ENCODE measurements at regions not wholly inside any gene's neighbourhood (a gene's known extent, or its start where the extent isn't known, plus 50 kb on each side); places are given as distances from the start of the nearest gene placed in this dataset.

DNA sequence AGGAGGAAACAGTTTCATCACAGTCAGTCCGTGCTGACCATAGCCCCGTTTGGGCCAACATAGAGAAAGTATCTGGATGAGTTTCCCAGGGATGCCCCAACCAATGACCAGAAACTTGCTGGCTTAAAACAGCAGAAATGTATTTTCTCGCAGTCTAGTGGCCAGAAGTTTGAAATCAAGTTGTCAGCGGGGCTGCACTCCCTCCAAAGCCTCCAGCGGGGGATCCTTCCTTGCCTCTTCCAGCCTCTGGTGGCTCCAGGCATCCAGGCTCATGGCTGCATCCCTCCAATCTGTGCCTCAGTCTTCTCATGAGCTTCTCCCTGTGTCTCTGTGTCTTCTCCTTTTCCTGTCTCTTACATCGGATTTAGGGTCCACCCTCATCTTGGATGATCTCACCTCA lies 89.6 kb upstream of the CTBP2 start:
- Mint-ChIP-seq H3K9me3 (peaks cover 3 to 4% of the 10 kb centered on the region in 2 donors), H3K27ac (no peak overlapping the region), H3K4me3 (no peak overlapping the region), H3K36me3 (peaks cover 5% of the 10 kb centered on the region), H3K4me1 (no peaks in the 10 kb centered on the region), H3K27me3 (ENCODE audit: low read depth in 2 of 2) (peaks cover 37 to 46% of the 10 kb centered on the region in 2 donors)
- 84% methylated on average over 6 of the region's 6 CpGs for WGBS (ENCODE audit: insufficient coverage)
- Histone ChIP-seq H3K4me3 (ENCODE audit: low read length) (no peak overlapping the region), H3K9me3 (ENCODE audit: control insufficient read depth, insufficient read depth, low read length) (no peaks in the 10 kb centered on the region), H3K36me3 (ENCODE audit: control insufficient read depth, insufficient read depth, low read length) (no peaks in the 10 kb centered on the region), H3K4me1 (ENCODE audit: control insufficient read depth, insufficient read depth, low read length) (no peaks in the 10 kb centered on the region), H3K27me3 (ENCODE audit: control insufficient read depth, insufficient read depth, low read length) (no peaks in the 10 kb centered on the region), H3K27ac (ENCODE audit: low read length) (no peak overlapping the region)
- ATAC-seq = no peak
- intact Hi-C loops (cut with micrococcal nuclease) = no loop called here
- TF ChIP-seq CTCF (IDR thresholded peaks at IDR 0.05) = no peak
- DNase-seq = no peak

DNA sequence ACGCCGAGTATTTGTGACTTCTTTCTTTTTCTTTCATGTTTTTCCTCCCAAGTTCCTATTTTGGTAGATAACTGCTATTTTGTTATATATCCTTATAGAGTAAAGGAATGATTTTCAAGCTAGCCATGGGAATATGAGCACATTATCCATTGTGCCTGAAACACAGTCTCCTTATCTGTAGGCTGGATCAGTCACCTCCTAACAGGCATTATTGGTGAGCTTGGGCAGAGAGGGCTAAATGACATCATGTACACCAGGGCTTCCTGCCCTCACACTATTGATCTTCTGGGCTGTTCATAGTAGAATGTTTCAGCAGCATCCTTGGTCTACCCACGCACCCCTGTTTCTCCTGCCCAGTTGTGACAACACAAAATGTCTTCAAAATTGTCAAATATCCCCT lies 88.1 kb upstream of the CTBP2 start:
- intact Hi-C loops (cut with micrococcal nuclease) = no loop called here
- Histone ChIP-seq H3K27me3 (ENCODE audit: control insufficient read depth, insufficient read depth, low read length) (no peaks in the 10 kb centered on the region), H3K9me3 (ENCODE audit: control insufficient read depth, insufficient read depth, low read length) (no peaks in the 10 kb centered on the region), H3K36me3 (ENCODE audit: control insufficient read depth, insufficient read depth, low read length) (no peaks in the 10 kb centered on the region), H3K27ac (ENCODE audit: low read length) (no peak overlapping the region), H3K4me1 (ENCODE audit: control insufficient read depth, insufficient read depth, low read length) (no peaks in the 10 kb centered on the region), H3K4me3 (ENCODE audit: low read length) (no peak overlapping the region)
- ATAC-seq = no peak
- 48% methylated on average over 3 of the region's 3 CpGs for WGBS (ENCODE audit: insufficient coverage)
- Mint-ChIP-seq H3K36me3 (peaks cover 5% of the 10 kb centered on the region), H3K4me3 (no peak overlapping the region), H3K27ac (no peak overlapping the region), H3K4me1 (no peaks in the 10 kb centered on the region), H3K9me3 (peaks cover 3 to 4% of the 10 kb centered on the region in 2 donors), H3K27me3 (ENCODE audit: low read depth in 2 of 2) (peaks cover 39 to 50% of the 10 kb centered on the region in 2 donors)
- DNase-seq = no peak
- TF ChIP-seq CTCF (IDR thresholded peaks at IDR 0.05) = no peak

DNA sequence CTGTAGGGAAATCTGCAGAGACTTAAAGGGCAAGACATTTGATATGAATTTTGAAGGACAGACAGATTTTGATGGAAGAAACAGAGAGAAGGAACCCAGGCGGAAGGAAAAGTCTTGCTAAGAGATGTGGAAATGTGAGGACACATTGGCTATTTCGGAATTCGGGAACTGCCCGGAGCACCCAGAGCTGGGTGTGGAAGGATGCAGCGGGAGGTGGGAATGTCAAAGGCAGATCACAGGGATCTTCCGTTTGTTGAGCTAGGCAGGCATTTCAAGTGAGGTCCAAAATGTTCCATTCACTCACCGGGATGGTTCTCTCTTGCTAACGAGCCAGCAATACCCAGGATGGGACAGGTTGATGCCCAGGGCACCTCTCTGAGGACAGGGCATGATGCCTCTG lies 87.2 kb upstream of the CTBP2 start:
- Mint-ChIP-seq H3K4me3 (no peak overlapping the region), H3K27me3 (ENCODE audit: low read depth in 2 of 2) (peaks cover 34 to 58% of the 10 kb centered on the region in 2 donors), H3K36me3 (peaks cover 5% of the 10 kb centered on the region), H3K27ac (no peak overlapping the region), H3K4me1 (no peaks in the 10 kb centered on the region), H3K9me3 (peaks cover 0 to 4% of the 10 kb centered on the region in 2 donors)
- TF ChIP-seq CTCF (IDR thresholded peaks at IDR 0.05) = no peak
- DNase-seq = no peak
- no peak for ATAC-seq
- H3K9me3 ChIP-seq (ENCODE audit: control insufficient read depth, insufficient read depth, low read length) = no peaks in the 10 kb centered on the region
- WGBS (ENCODE audit: insufficient coverage) = 88% methylated on average over 8 of the region's 8 CpGs
- H3K27me3 ChIP-seq (ENCODE audit: control insufficient read depth, insufficient read depth, low read length) = peaks cover under 1% of the 10 kb centered on the region
- H3K4me1 ChIP-seq (ENCODE audit: control insufficient read depth, insufficient read depth, low read length) = no peaks in the 10 kb centered on the region
- intact Hi-C loops (cut with micrococcal nuclease) = no loop called here
- H3K27ac ChIP-seq (ENCODE audit: low read length) = no peak overlapping the region
- H3K4me3 ChIP-seq (ENCODE audit: low read length) = no peak overlapping the region
- no peaks in the 10 kb centered on the region for H3K36me3 ChIP-seq (ENCODE audit: control insufficient read depth, insufficient read depth, low read length)

DNA sequence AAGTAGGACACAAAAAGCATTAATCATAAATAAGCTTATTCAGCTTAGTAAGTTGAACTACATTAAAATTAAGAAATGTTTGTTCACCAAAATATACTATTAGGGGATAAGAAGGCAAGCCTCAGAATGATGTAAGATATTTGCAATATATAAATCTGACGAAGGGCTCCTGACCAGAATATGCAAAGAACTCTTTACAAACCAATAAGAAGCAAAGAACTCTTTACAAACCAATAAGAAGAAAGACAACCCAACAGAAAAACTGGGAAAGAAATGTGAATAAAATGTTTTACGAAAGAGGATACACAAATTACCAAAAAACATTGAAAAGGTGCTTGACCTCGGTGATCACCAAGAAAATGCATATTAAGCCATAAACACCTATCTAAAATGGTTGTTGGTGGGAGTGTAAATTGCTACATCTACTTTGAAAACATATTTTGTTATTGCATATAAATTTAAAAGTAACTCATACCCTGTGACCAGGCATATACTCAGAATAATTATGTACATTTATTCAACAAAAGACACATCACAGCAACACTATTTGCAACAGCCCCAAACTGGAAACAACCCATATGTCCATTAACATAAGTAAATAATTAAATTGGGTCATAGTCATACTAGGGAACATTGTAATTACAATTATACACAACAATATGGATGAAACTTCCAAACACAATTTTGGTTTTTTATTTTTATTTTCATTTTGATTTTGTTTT lies 83.3 kb upstream of the CTBP2 start:
- TF ChIP-seq CTCF (IDR thresholded peaks at IDR 0.05) = no peak
- no peak for ATAC-seq
- H3K36me3 Mint-ChIP-seq = peaks cover 6% of the 10 kb centered on the region
- no peak overlapping the region for H3K4me3 Mint-ChIP-seq
- no peak for DNase-seq
- Histone ChIP-seq H3K36me3 (ENCODE audit: control insufficient read depth, insufficient read depth, low read length) (no peaks in the 10 kb centered on the region), H3K9me3 (ENCODE audit: control insufficient read depth, insufficient read depth, low read length) (no peaks in the 10 kb centered on the region), H3K27me3 (ENCODE audit: control insufficient read depth, insufficient read depth, low read length) (peaks cover 4% of the 10 kb centered on the region), H3K4me1 (ENCODE audit: control insufficient read depth, insufficient read depth, low read length) (no peaks in the 10 kb centered on the region), H3K27ac (ENCODE audit: low read length) (no peak overlapping the region), H3K4me3 (ENCODE audit: low read length) (no peak overlapping the region)
- intact Hi-C loops (cut with micrococcal nuclease) = no loop called here
- H3K4me1 Mint-ChIP-seq = no peaks in the 10 kb centered on the region
- no peak overlapping the region for H3K27ac Mint-ChIP-seq
- H3K9me3 Mint-ChIP-seq = peaks cover 3 to 5% of the 10 kb centered on the region in 2 donors
- H3K27me3 Mint-ChIP-seq (ENCODE audit: low read depth in 2 of 2) = peaks cover 27 to 50% of the 10 kb centered on the region in 2 donors
- WGBS (ENCODE audit: insufficient coverage) = 100% methylated on average over 1 of the region's 3 CpGs
